Neutrophil (primary cell): ENCODE measurements at regions not wholly inside any gene's neighbourhood (a gene's known extent, or its start where the extent isn't known, plus 50 kb on each side); places are given as distances from the start of the nearest gene placed in this dataset.

Experiments used
- H3K27ac ChIP-seq: fragments of 200-600 bp; sonication (generic); 2 replicates; pipeline ENCODE4 v1.5.1; 2016; ENCODE audit warnings: mild to moderate bottlenecking, moderate library complexity
- H3K27me3 ChIP-seq: fragments of 200-600 bp; sonication (generic); 2 replicates; pipeline ENCODE4 v1.6.0; 2016; ENCODE audit warnings: mild to moderate bottlenecking
- H3K36me3 ChIP-seq: fragments of 200-600 bp; sonication (generic); 2 replicates; pipeline ENCODE4 v1.5.1; 2017
- H3K4me1 ChIP-seq, 2 experiments: fragments of 200-600 bp in 1 of 2; sonication (generic) in 1 of 2; 1 replicate in 1 of 2; 2 replicates in 1 of 2; pipeline versions ENCODE4 v1.5.1 to v1.6.1; 2013 to 2016; ENCODE audit warnings: low read depth in 1 of 2, low read length in 1 of 2, mild to moderate bottlenecking in 1 of 2, moderate library complexity in 1 of 2; ENCODE audit not compliant: control insufficient read depth in 1 of 2, insufficient read depth in 1 of 2
- H3K4me3 ChIP-seq, 2 experiments: fragments of 200-600 bp in 1 of 2; sonication (generic) in 1 of 2; 1 replicate in 1 of 2; 2 replicates in 1 of 2; pipeline ENCODE4 v1.5.1; 2013 to 2016; ENCODE audit warnings: low read depth in 1 of 2, low read length in 1 of 2, mild to moderate bottlenecking in 1 of 2, moderate library complexity in 1 of 2
- H3K9me3 ChIP-seq: fragments of 200-600 bp; sonication (generic); 2 replicates; pipeline ENCODE4 v1.5.1; 2016
- TF ChIP-seq, protein P1 (sequence below): fragments of 200-600 bp; sonication (generic); IDR thresholded peaks from 2 replicates; pipeline ENCODE4 v1.5.1; 2016; ENCODE audit warnings: antibody characterized with exemption

DNA sequence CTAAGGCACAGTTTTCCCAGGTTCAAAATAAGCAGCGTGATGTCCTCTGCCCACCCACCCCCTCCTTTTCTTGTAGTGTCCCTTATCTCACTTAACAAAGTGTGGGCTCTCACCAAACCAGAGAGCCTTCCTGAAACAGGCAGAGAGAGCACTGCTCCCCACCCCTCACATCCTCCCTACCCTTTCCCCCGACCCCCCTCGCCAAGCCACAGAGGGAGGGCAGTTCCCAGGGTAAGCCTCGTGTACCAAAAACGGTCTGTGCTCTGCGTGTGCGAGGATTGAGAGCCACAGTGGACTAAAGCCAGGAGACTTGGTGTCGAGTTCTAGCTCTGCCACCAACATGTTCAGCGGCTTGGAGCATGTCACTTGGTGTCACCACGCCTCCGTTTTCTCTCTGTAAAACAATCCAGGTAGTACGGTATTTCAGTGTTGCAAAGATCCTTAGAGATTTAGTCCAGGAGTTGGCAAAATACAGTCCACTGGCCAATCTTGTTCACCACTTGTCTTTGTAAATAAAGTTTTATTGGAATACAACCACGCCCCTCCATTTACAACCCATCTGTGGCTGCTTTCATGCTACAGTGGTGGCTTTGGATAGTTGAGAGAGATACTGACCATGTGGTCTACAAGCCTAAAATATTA lies 249.9 kb downstream of the OPA1 start:
- H3K27me3 ChIP-seq: no peaks in the 10 kb centered on the region
- no peaks in the 10 kb centered on the region for H3K36me3 ChIP-seq
- peak overlapping the region in 1 of 2 experiments; percentile 40 for H3K4me3 ChIP-seq
- H3K4me1 ChIP-seq: peaks cover 15 to 24% of the 10 kb centered on the region in 2 experiments
- H3K9me3 ChIP-seq: no peaks in the 10 kb centered on the region
- no peak overlapping the region for H3K27ac ChIP-seq
- TF ChIP-seq, protein P1, sequence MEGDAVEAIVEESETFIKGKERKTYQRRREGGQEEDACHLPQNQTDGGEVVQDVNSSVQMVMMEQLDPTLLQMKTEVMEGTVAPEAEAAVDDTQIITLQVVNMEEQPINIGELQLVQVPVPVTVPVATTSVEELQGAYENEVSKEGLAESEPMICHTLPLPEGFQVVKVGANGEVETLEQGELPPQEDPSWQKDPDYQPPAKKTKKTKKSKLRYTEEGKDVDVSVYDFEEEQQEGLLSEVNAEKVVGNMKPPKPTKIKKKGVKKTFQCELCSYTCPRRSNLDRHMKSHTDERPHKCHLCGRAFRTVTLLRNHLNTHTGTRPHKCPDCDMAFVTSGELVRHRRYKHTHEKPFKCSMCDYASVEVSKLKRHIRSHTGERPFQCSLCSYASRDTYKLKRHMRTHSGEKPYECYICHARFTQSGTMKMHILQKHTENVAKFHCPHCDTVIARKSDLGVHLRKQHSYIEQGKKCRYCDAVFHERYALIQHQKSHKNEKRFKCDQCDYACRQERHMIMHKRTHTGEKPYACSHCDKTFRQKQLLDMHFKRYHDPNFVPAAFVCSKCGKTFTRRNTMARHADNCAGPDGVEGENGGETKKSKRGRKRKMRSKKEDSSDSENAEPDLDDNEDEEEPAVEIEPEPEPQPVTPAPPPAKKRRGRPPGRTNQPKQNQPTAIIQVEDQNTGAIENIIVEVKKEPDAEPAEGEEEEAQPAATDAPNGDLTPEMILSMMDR: no peak

- TF ChIP-seq, protein P1: no peak
- Histone ChIP-seq H3K36me3 (no peaks in the 10 kb centered on the region), H3K4me3 (no peak overlapping the region), H3K9me3 (no peaks in the 10 kb centered on the region), H3K4me1 (peaks cover 15 to 24% of the 10 kb centered on the region in 2 experiments), H3K27ac (no peak overlapping the region), H3K27me3 (no peaks in the 10 kb centered on the region)
These were observed 250.7 kb downstream of the OPA1 start for GRCh38 chr3:193843474-193844301.

DNA sequence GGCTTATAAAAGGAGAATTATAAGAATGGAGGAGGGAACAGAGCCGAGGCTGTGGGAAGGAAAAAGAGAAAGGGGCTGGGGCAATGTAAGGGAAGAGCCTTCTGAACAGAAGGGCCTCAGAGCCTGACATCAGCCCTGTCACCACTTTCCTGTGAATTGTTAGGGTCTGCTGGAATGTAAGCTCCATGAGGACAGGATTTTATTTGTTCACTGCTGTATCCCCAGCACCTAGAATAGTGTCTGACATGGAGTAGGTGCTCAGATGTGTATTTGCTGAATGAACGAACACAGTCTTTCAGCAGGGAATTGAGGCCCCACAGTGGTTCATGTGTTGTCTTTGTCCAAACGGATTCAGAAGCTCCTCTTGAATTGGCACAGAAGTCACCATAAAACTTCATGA lies 251.5 kb downstream of the OPA1 start:
- Histone ChIP-seq H3K27ac (no peak overlapping the region), H3K4me3 (no peak overlapping the region), H3K36me3 (no peaks in the 10 kb centered on the region), H3K4me1 (peaks cover 15 to 24% of the 10 kb centered on the region in 2 experiments), H3K9me3 (no peaks in the 10 kb centered on the region), H3K27me3 (no peaks in the 10 kb centered on the region)
- TF ChIP-seq, protein P1: no peak

- Histone ChIP-seq H3K4me1 (peaks cover 15 to 24% of the 10 kb centered on the region in 2 experiments), H3K9me3 (no peaks in the 10 kb centered on the region), H3K4me3 (no peak overlapping the region), H3K27ac (no peak overlapping the region), H3K36me3 (no peaks in the 10 kb centered on the region), H3K27me3 (no peaks in the 10 kb centered on the region)
- TF ChIP-seq, protein P1: no peak
These were observed 252.1 kb downstream of the OPA1 start for GRCh38 chr3:193845144-193845543.

DNA sequence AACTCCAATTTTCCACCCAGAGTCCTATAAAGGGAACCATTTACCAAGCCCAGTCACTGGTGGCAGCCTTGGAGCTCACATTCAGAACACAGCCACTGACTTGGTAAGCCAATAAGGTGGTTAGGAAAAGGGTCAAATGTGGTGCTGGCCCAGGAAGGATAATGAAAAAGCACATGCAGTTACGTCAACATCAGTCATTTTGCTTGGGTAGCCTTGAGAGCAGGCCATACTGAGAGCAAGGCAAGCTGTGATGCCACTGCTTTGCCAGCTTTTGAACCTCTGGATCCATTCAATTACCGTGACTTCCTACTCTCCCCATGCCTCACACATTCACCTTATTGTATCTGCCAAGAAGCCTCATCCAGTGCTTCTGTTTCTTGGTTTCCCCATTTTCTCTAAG lies 253.6 kb downstream of the OPA1 start:
- Histone ChIP-seq H3K4me3 (no peak overlapping the region), H3K27me3 (no peaks in the 10 kb centered on the region), H3K27ac (no peak overlapping the region), H3K4me1 (peaks cover 15 to 21% of the 10 kb centered on the region in 2 experiments), H3K9me3 (no peaks in the 10 kb centered on the region), H3K36me3 (no peaks in the 10 kb centered on the region)
- TF ChIP-seq, protein P1: no peak
